ENCODE measurements at regions not wholly inside any gene's neighbourhood (a gene's known extent, or its start where the extent isn't known, plus 50 kb on each side); places are given as distances from the start of the nearest gene placed in this dataset.

DNA sequence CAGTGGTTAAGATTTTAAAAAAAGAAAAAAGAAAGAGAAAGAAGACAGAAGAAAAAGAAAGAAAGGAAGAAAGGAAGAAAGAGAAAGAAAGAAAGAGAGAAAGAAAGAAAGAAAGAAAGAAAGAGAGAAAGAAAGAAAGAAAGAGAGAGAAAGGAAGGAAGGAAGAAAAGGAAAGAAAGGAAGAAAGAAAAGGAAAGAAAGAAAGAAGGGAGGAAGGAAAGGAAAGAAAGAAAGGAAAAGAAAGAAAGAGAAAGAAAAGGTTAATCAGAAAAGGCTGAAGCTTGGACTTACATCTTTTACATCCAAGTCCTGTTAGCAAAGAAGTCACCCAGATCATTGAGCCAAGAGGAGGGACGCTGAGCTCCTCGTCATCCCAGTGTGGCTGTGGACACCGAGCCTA is 70.0 kb downstream of the IRX2 start:
- no peak overlapping the region for H3K27ac ChIP-seq (ENCODE audit: low read depth, low read length)
- ChIA-PET POLR2A (no interaction called here), CTCF (no interaction called here)
- peaks cover 42% of the 10 kb centered on the region for H3K9me3 ChIP-seq (ENCODE audit: control insufficient read depth, insufficient read depth, low read length)
- DNase-seq (ENCODE audit: low read depth, low spot score), result no peak
- H3K4me3 ChIP-seq (ENCODE audit: low read depth, low read length), result no peak overlapping the region
- TF ChIP-seq CTCF (IDR thresholded peaks at IDR 0.05; ENCODE audit: low read depth, low read length), result no peak
- no peaks in the 10 kb centered on the region for H3K27me3 ChIP-seq (ENCODE audit: control insufficient read depth, insufficient read depth, low read length)

GRCh38 chr5:2680979-2681378 is 70.5 kb downstream of the IRX2 start:
- Histone ChIP-seq H3K4me3 (ENCODE audit: low read depth, low read length) (no peak overlapping the region), H3K27ac (ENCODE audit: low read depth, low read length) (no peak overlapping the region), H3K9me3 (ENCODE audit: control insufficient read depth, insufficient read depth, low read length) (peaks cover 42% of the 10 kb centered on the region), H3K27me3 (ENCODE audit: control insufficient read depth, insufficient read depth, low read length) (no peaks in the 10 kb centered on the region)
- ChIA-PET POLR2A (no interaction called here), CTCF (no interaction called here)
- TF ChIP-seq CTCF (IDR thresholded peaks at IDR 0.05; ENCODE audit: low read depth, low read length), result no peak
- DNase-seq (ENCODE audit: low read depth, low spot score), result no peak

DNA sequence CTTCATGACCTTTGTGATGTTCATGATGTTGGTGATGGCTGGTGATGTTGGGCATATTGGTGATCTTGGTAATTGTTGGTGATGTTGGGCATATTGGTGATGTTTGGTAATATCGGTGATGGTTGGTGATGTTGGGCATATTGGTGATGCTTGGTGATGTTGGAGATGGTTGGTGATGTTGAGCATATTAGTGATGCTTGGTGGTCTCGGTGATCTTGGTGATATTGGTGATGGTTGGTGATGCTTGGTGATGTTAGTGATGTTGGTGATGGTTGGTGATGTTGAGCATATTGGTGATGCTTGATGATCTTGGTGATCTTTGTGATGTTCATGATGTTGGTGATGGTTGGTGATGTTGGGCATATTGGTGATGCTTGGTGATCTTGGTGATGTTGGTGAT is 73.8 kb downstream of the IRX2 start:
- DNase-seq (ENCODE audit: low read depth, low spot score), result no peak
- CTCF ChIA-PET, result no interaction called here

DNA sequence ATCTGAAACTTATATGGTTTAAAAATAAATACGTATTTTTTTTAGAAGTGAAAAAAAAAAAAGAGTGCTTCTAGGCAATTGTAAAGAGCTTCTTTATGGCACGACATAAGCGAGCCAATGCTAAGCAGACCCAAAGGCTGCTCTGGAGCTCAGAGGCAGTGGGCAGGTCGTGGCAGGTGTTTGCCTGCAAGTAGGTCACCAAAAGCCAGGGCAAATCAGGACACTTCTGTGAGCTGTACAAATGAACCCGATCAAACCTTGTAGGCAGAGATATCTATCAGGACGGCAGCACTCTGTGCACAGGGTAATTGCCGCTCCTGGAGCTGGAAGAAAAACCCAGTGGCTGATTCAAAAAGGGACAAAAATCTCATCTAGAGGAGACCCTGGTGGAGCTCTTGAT is 75.9 kb downstream of the IRX2 start:
- Histone ChIP-seq H3K9me3 (ENCODE audit: control insufficient read depth, insufficient read depth, low read length) (peaks cover 48% of the 10 kb centered on the region), H3K4me3 (ENCODE audit: low read depth, low read length) (no peak overlapping the region), H3K27me3 (ENCODE audit: control insufficient read depth, insufficient read depth, low read length) (no peaks in the 10 kb centered on the region), H3K27ac (ENCODE audit: low read depth, low read length) (no peak overlapping the region)
- no peak for DNase-seq (ENCODE audit: low read depth, low spot score)
- no peak for TF ChIP-seq CTCF (IDR thresholded peaks at IDR 0.05; ENCODE audit: low read depth, low read length)
- CTCF ChIA-PET, result no interaction called here
- POLR2A ChIA-PET, result no interaction called here

More for the DNA sequence above, 73.8 kb downstream of the IRX2 start:
- POLR2A ChIA-PET, result no interaction called here
- peaks cover 43% of the 10 kb centered on the region for H3K9me3 ChIP-seq (ENCODE audit: control insufficient read depth, insufficient read depth, low read length)
- H3K27ac ChIP-seq (ENCODE audit: low read depth, low read length), result no peak overlapping the region
- H3K27me3 ChIP-seq (ENCODE audit: control insufficient read depth, insufficient read depth, low read length), result no peaks in the 10 kb centered on the region
- no peak for TF ChIP-seq CTCF (IDR thresholded peaks at IDR 0.05; ENCODE audit: low read depth, low read length)
- no peak overlapping the region for H3K4me3 ChIP-seq (ENCODE audit: low read depth, low read length)

- CTCF ChIA-PET, result no interaction called here
- POLR2A ChIA-PET, result no interaction called here
- TF ChIP-seq CTCF (IDR thresholded peaks at IDR 0.05; ENCODE audit: low read depth, low read length), result no peak
- Histone ChIP-seq H3K27ac (ENCODE audit: low read depth, low read length) (no peak overlapping the region), H3K27me3 (ENCODE audit: control insufficient read depth, insufficient read depth, low read length) (no peaks in the 10 kb centered on the region), H3K9me3 (ENCODE audit: control insufficient read depth, insufficient read depth, low read length) (peaks cover 55% of the 10 kb centered on the region), H3K4me3 (ENCODE audit: low read depth, low read length) (no peak overlapping the region)
- DNase-seq (ENCODE audit: low read depth, low spot score), result no peak
These were observed 77.0 kb downstream of the IRX2 start for GRCh38 chr5:2674456-2674855.
